MM.1S (cell line): ENCODE measurements at regions not wholly inside any gene's neighbourhood (a gene's known extent, or its start where the extent isn't known, plus 50 kb on each side); places are given as distances from the start of the nearest gene placed in this dataset.

Experiments used
- EZH2phosphoT487 ChIP-seq: fragments of 300-600 bp; sonication (generic); IDR thresholded peaks from 2 replicates; pipeline ENCODE4 v1.6.1; 2018; ENCODE audit warnings: antibody characterized with exemption, low read length
- TF ChIP-seq, protein P1 (sequence below): fragments of 300-600 bp; sonication (generic); IDR thresholded peaks from 2 replicates; pipeline ENCODE4 v1.5.1; 2016; ENCODE audit warnings: antibody characterized with exemption, low read length, mixed read lengths

DNA sequence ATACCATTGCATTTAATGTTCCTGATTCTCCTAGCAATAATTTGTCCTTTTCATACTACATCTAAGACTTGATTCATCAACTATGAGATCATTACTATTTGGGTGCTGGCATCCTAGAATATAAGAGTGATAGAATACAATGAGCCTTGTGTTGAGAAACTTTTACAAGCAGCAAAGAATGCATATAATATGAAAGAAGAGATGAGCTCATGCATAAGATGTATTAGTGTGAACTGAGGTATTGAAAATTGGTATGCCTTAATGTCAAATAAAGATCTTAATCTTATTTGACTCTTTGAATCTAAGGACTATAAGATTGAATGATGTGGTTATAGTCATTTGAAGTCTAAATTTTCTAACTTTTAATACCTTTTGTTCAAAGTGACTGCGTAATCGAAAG, 220.0 kb upstream of the ARHGEF26 start:
- no peak for TF ChIP-seq EZH2phosphoT487
- TF ChIP-seq, protein P1, sequence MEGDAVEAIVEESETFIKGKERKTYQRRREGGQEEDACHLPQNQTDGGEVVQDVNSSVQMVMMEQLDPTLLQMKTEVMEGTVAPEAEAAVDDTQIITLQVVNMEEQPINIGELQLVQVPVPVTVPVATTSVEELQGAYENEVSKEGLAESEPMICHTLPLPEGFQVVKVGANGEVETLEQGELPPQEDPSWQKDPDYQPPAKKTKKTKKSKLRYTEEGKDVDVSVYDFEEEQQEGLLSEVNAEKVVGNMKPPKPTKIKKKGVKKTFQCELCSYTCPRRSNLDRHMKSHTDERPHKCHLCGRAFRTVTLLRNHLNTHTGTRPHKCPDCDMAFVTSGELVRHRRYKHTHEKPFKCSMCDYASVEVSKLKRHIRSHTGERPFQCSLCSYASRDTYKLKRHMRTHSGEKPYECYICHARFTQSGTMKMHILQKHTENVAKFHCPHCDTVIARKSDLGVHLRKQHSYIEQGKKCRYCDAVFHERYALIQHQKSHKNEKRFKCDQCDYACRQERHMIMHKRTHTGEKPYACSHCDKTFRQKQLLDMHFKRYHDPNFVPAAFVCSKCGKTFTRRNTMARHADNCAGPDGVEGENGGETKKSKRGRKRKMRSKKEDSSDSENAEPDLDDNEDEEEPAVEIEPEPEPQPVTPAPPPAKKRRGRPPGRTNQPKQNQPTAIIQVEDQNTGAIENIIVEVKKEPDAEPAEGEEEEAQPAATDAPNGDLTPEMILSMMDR: no peak
